GM11168 (cell line): ENCODE measurements at regions not wholly inside any gene's neighbourhood (a gene's known extent, or its start where the extent isn't known, plus 50 kb on each side); places are given as distances from the start of the nearest gene placed in this dataset.
"Not testable (repeated sequence)": the region's sequence is repeated elsewhere in the genome, so short reads cannot be mapped to it uniquely, and the experiment has no call there.

Experiments used
- in situ Hi-C: fragments of 300-500 bp; cut with MboI; formaldehyde crosslinking; loops from one replicate; pipeline ENCODE4 v1.12.0; 2022; ENCODE audit warnings: low sequenced_read_pairs; ENCODE audit not compliant: unreplicated experiment

GRCh38 chr10:14431868-14432267 is 101.1 kb upstream of the FRMD4A start:
- in situ Hi-C loops = no loop called here

GRCh38 chr10:14429043-14429700 is 98.4 kb upstream of the FRMD4A start:
- in situ Hi-C loops = no loop called here

- in situ Hi-C loops = no loop called here
These were observed 94.3 kb upstream of the FRMD4A start for GRCh38 chr10:14425034-14425433.

GRCh38 chr10:14423111-14423744 is 92.5 kb upstream of the FRMD4A start:
- in situ Hi-C loops = no loop called here

- in situ Hi-C loops = no loop called here
These were observed 91.7 kb upstream of the FRMD4A start for GRCh38 chr10:14422431-14422830.

GRCh38 chr10:14421941-14422340 is 91.2 kb upstream of the FRMD4A start:
- in situ Hi-C loops = no loop called here

- in situ Hi-C loops = not testable (repeated sequence)
These were observed 86.6 kb upstream of the FRMD4A start for GRCh38 chr10:14417336-14417735.

- in situ Hi-C loops = no loop called here
These were observed 85.6 kb upstream of the FRMD4A start for GRCh38 chr10:14416308-14416700.

GRCh38 chr10:14415676-14416307 is 85.1 kb upstream of the FRMD4A start:
- in situ Hi-C loops = no loop called here

GRCh38 chr10:14414901-14415300 is 84.2 kb upstream of the FRMD4A start:
- in situ Hi-C loops = no loop called here

- in situ Hi-C loops = no loop called here
These were observed 82.8 kb upstream of the FRMD4A start for GRCh38 chr10:14413523-14413922.

GRCh38 chr10:14412624-14413023 is 81.9 kb upstream of the FRMD4A start:
- in situ Hi-C loops = no loop called here

- in situ Hi-C loops = no loop called here
These were observed 79.2 kb upstream of the FRMD4A start for GRCh38 chr10:14409856-14410458.

GRCh38 chr10:14409247-14409646 is 78.5 kb upstream of the FRMD4A start:
- in situ Hi-C loops = no loop called here

- in situ Hi-C loops = no loop called here
These were observed 77.4 kb upstream of the FRMD4A start for GRCh38 chr10:14408139-14408538.

- in situ Hi-C loops = no loop called here
These were observed 76.8 kb upstream of the FRMD4A start for GRCh38 chr10:14407567-14407966.

GRCh38 chr10:14405076-14406065 is 74.6 kb upstream of the FRMD4A start:
- in situ Hi-C loops = no loop called here

- in situ Hi-C loops = no loop called here
These were observed 73.3 kb upstream of the FRMD4A start for GRCh38 chr10:14403881-14404623.

GRCh38 chr10:14403359-14403758 is 72.6 kb upstream of the FRMD4A start:
- in situ Hi-C loops = no loop called here
